Stimulated activated effector memory CD8-positive, alpha-beta T cell treated with anti-CD3 and anti-CD28 coated beads, Interleukin-12 subunit alpha, Interleukin-12 subunit beta, amount 100 ng/mL, for 72 hours (primary cell): ENCODE measurements at regions not wholly inside any gene's neighbourhood (a gene's known extent, or its start where the extent isn't known, plus 50 kb on each side); places are given as distances from the start of the nearest gene placed in this dataset.

Experiments
- ATAC-seq: fragments of 150-1000 bp; cut with Tn5 transposase; 2 replicates; pipeline ENCODE4 v1.10.0; 2021
- DNase-seq, 2 donors: peaks; one replicate each; pipeline ENCODE4 v3.0.0; 2021 to 2022; ENCODE audit warnings: low spot score in 2 of 2
- H3K27ac Mint-ChIP-seq: one replicate; pipeline ENCODE4 v1.8.0; 2022; ENCODE audit warnings: mild to moderate bottlenecking, mixed read lengths
- H3K36me3 Mint-ChIP-seq: one replicate; pipeline ENCODE4 v1.8.0; 2022; ENCODE audit warnings: mild to moderate bottlenecking, mixed read lengths
- H3K4me1 Mint-ChIP-seq: one replicate; pipeline ENCODE4 v1.8.0; 2022; ENCODE audit warnings: mixed read lengths
- H3K4me3 Mint-ChIP-seq: one replicate; pipeline ENCODE4 v1.8.0; 2022; ENCODE audit warnings: mild to moderate bottlenecking, mixed read lengths
- H3K9me3 Mint-ChIP-seq: one replicate; pipeline ENCODE4 v1.8.0; 2022; ENCODE audit warnings: mixed read lengths

GRCh38 chr12:124517260-124518050 is 50.0 kb downstream of the NCOR2 start:
- Mint-ChIP-seq H3K36me3 (peaks cover 3% of the 10 kb centered on the region), H3K27ac (no peak overlapping the region), H3K9me3 (no peaks in the 10 kb centered on the region), H3K4me3 (no peak overlapping the region), H3K4me1 (peaks cover 34% of the 10 kb centered on the region)
- DNase-seq (no peak), ATAC-seq (no peak)

- peaks cover 6% of the 10 kb centered on the region for H3K36me3 Mint-ChIP-seq
- no peak overlapping the region for H3K4me3 Mint-ChIP-seq
- H3K27ac Mint-ChIP-seq, result no peak overlapping the region
- ATAC-seq, result no peak
- peaks cover 34% of the 10 kb centered on the region for H3K4me1 Mint-ChIP-seq
- H3K9me3 Mint-ChIP-seq, result no peaks in the 10 kb centered on the region
- no peak for DNase-seq
These were observed 50.6 kb downstream of the NCOR2 start for GRCh38 chr12:124516850-124517249.

- H3K4me1 Mint-ChIP-seq, result peaks cover 36% of the 10 kb centered on the region
- H3K9me3 Mint-ChIP-seq, result no peaks in the 10 kb centered on the region
These were observed 51.4 kb downstream of the NCOR2 start for GRCh38 chr12:124515981-124516380.

GRCh38 chr12:124514996-124515932 is 52.1 kb downstream of the NCOR2 start:
- ATAC-seq (no peak), DNase-seq (no peak)
- Mint-ChIP-seq H3K36me3 (peaks cover 6% of the 10 kb centered on the region), H3K27ac (no peak overlapping the region), H3K4me1 (peaks cover 37% of the 10 kb centered on the region), H3K9me3 (no peaks in the 10 kb centered on the region), H3K4me3 (no peak overlapping the region)

More at GRCh38 chr12:124515981-124516380, 51.4 kb downstream of the NCOR2 start:
- Mint-ChIP-seq H3K27ac (no peak overlapping the region), H3K36me3 (peaks cover 6% of the 10 kb centered on the region), H3K4me3 (no peak overlapping the region)
- ATAC-seq (no peak), DNase-seq (no peak)

GRCh38 chr12:124514145-124514995 is 53.0 kb downstream of the NCOR2 start:
- peaks cover 31% of the 10 kb centered on the region for H3K4me1 Mint-ChIP-seq
- H3K4me3 Mint-ChIP-seq, result no peak overlapping the region
- DNase-seq (no peak), ATAC-seq (no peak)
- peaks cover 6% of the 10 kb centered on the region for H3K36me3 Mint-ChIP-seq
- no peak overlapping the region for H3K27ac Mint-ChIP-seq
- H3K9me3 Mint-ChIP-seq, result no peaks in the 10 kb centered on the region

GRCh38 chr12:124513297-124513867 is 54.0 kb downstream of the NCOR2 start:
- ATAC-seq, result no peak
- Mint-ChIP-seq H3K4me1 (peaks cover 31% of the 10 kb centered on the region), H3K4me3 (no peak overlapping the region)

GRCh38 chr12:124512667-124513296 is 54.6 kb downstream of the NCOR2 start:
- Mint-ChIP-seq H3K27ac (no peak overlapping the region), H3K4me3 (no peak overlapping the region), H3K9me3 (no peaks in the 10 kb centered on the region), H3K4me1 (peaks cover 37% of the 10 kb centered on the region), H3K36me3 (peaks cover 6% of the 10 kb centered on the region)
- no peak for ATAC-seq
- DNase-seq, result no peak

More at GRCh38 chr12:124513297-124513867, 54.0 kb downstream of the NCOR2 start:
- DNase-seq, result no peak
- no peaks in the 10 kb centered on the region for H3K9me3 Mint-ChIP-seq
- H3K27ac Mint-ChIP-seq, result no peak overlapping the region
- H3K36me3 Mint-ChIP-seq, result peaks cover 6% of the 10 kb centered on the region

GRCh38 chr12:124511259-124511985 is 56.0 kb downstream of the NCOR2 start:
- Mint-ChIP-seq H3K4me3 (no peak overlapping the region), H3K36me3 (peaks cover 6% of the 10 kb centered on the region), H3K4me1 (peaks cover 51% of the 10 kb centered on the region), H3K9me3 (no peaks in the 10 kb centered on the region), H3K27ac (peak overlapping the region; percentile 88)
- ATAC-seq, result no peak
- no peak for DNase-seq

- peak; percentile 22 for ATAC-seq
- Mint-ChIP-seq H3K27ac (peak overlapping the region; percentile 88), H3K4me1 (peaks cover 55% of the 10 kb centered on the region), H3K36me3 (peaks cover 6% of the 10 kb centered on the region), H3K4me3 (no peak overlapping the region), H3K9me3 (no peaks in the 10 kb centered on the region)
- DNase-seq, result no peak
These were observed 57.0 kb downstream of the NCOR2 start for GRCh38 chr12:124510301-124510970.

- Mint-ChIP-seq H3K27ac (no peak overlapping the region), H3K4me1 (peaks cover 55% of the 10 kb centered on the region), H3K9me3 (no peaks in the 10 kb centered on the region), H3K36me3 (peaks cover 6% of the 10 kb centered on the region), H3K4me3 (no peak overlapping the region)
- DNase-seq (no peak), ATAC-seq (peak; percentile 16)
These were observed 57.6 kb downstream of the NCOR2 start for GRCh38 chr12:124509676-124510300.

GRCh38 chr12:124509300-124509675 is 58.1 kb downstream of the NCOR2 start:
- Mint-ChIP-seq H3K4me3 (no peak overlapping the region), H3K9me3 (no peaks in the 10 kb centered on the region), H3K36me3 (peaks cover 6% of the 10 kb centered on the region), H3K27ac (no peak overlapping the region), H3K4me1 (peaks cover 55% of the 10 kb centered on the region)
- DNase-seq, result no peak
- no peak for ATAC-seq

GRCh38 chr12:124508381-124509079 is 58.9 kb downstream of the NCOR2 start:
- DNase-seq (no peak), ATAC-seq (no peak)
- Mint-ChIP-seq H3K27ac (peak overlapping the region; percentile 37), H3K4me1 (peaks cover 50% of the 10 kb centered on the region), H3K4me3 (no peak overlapping the region), H3K9me3 (no peaks in the 10 kb centered on the region), H3K36me3 (peaks cover 6% of the 10 kb centered on the region)
